ENCODE measurements at regions not wholly inside any gene's neighbourhood (a gene's known extent, or its start where the extent isn't known, plus 50 kb on each side); places are given as distances from the start of the nearest gene placed in this dataset.

DNA sequence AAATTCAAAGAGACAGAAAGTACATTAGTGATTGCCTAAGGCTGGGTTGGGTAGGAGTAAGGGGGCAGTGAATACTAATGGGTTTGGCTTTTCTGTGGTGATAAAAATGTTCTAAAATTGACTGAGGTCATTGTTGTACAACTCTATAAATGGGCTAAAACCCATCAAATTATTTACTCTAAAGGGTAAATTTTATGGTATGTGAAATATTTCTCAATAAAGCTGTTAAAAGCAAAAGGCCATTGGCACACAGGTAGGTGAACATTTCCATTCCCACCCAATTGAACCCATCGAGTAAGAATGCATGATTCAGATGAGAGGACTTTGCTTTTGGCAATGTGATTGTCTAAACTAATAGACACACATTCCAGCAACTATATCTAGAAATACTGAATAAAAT is 579.4 kb downstream of the GATA3 start:
- Histone ChIP-seq H3K27me3 (ENCODE audit: insufficient read depth, poor library complexity, severe bottlenecking) (no peaks in the 10 kb centered on the region), H3K4me3 (replicated peaks; ENCODE audit: insufficient read depth, low read length) (no peak overlapping the region), H3K27ac (replicated peaks) (no peak overlapping the region)
- DNase-seq (ENCODE audit: low read depth in 1 of 2, low spot score in 1 of 2): no peak
- no peak for TF ChIP-seq GABPA (IDR thresholded peaks at IDR 0.05; ENCODE audit: low read depth)
- TF ChIP-seq, protein P1, sequence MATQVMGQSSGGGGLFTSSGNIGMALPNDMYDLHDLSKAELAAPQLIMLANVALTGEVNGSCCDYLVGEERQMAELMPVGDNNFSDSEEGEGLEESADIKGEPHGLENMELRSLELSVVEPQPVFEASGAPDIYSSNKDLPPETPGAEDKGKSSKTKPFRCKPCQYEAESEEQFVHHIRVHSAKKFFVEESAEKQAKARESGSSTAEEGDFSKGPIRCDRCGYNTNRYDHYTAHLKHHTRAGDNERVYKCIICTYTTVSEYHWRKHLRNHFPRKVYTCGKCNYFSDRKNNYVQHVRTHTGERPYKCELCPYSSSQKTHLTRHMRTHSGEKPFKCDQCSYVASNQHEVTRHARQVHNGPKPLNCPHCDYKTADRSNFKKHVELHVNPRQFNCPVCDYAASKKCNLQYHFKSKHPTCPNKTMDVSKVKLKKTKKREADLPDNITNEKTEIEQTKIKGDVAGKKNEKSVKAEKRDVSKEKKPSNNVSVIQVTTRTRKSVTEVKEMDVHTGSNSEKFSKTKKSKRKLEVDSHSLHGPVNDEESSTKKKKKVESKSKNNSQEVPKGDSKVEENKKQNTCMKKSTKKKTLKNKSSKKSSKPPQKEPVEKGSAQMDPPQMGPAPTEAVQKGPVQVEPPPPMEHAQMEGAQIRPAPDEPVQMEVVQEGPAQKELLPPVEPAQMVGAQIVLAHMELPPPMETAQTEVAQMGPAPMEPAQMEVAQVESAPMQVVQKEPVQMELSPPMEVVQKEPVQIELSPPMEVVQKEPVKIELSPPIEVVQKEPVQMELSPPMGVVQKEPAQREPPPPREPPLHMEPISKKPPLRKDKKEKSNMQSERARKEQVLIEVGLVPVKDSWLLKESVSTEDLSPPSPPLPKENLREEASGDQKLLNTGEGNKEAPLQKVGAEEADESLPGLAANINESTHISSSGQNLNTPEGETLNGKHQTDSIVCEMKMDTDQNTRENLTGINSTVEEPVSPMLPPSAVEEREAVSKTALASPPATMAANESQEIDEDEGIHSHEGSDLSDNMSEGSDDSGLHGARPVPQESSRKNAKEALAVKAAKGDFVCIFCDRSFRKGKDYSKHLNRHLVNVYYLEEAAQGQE (IDR thresholded peaks at IDR 0.05; ENCODE audit: insufficient replicate concordance, low read depth): no peak
- TF ChIP-seq POLR2AphosphoS5 (IDR thresholded peaks at IDR 0.05; ENCODE audit: low read depth): no peak
- no peak for TF ChIP-seq SPI1 (IDR thresholded peaks at IDR 0.05; ENCODE audit: borderline replicate concordance, low read depth)
- no peak for TF ChIP-seq CTCF (IDR thresholded peaks at IDR 0.05; ENCODE audit: insufficient read depth, low read length)

GRCh38 chr10:8636371-8636770 is 581.9 kb downstream of the GATA3 start:
- H3K27ac ChIP-seq (replicated peaks): no peak overlapping the region
- no peak for DNase-seq (ENCODE audit: low read depth in 1 of 2, low spot score in 1 of 2)
- TF ChIP-seq POLR2AphosphoS5 (IDR thresholded peaks at IDR 0.05; ENCODE audit: low read depth) (no peak), SPI1 (IDR thresholded peaks at IDR 0.05; ENCODE audit: borderline replicate concordance, low read depth) (no peak), CTCF (IDR thresholded peaks at IDR 0.05; ENCODE audit: insufficient read depth, low read length) (no peak), GABPA (IDR thresholded peaks at IDR 0.05; ENCODE audit: low read depth) (no peak)
- TF ChIP-seq, protein P1 (IDR thresholded peaks at IDR 0.05; ENCODE audit: insufficient replicate concordance, low read depth): no peak
- no peaks in the 10 kb centered on the region for H3K27me3 ChIP-seq (ENCODE audit: insufficient read depth, poor library complexity, severe bottlenecking)
- H3K4me3 ChIP-seq (replicated peaks; ENCODE audit: insufficient read depth, low read length): no peak overlapping the region

DNA sequence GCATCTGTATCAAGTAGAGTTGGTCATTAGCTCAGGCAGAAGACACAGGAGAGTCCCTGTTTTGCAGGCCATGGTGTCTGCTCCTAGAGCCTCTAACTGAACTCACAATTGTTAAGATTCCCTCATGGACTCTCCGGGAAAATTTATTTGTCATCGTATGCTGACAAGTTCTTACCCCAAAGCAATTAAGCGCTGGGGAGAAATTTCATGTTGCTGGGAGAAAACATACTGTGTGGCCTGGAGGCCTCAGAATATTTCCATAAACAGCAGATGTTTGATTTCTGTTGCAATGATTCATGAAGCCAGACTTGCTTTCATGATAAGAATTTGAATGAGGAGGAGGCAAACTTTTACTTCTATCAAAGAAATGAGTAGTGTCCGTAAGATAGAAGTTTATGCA is 583.2 kb downstream of the GATA3 start:
- no peak for DNase-seq (ENCODE audit: low read depth in 1 of 2, low spot score in 1 of 2)
- Histone ChIP-seq H3K27me3 (ENCODE audit: insufficient read depth, poor library complexity, severe bottlenecking) (no peaks in the 10 kb centered on the region), H3K4me3 (replicated peaks; ENCODE audit: insufficient read depth, low read length) (no peak overlapping the region), H3K27ac (replicated peaks) (no peak overlapping the region)
- TF ChIP-seq, protein P1 (IDR thresholded peaks at IDR 0.05; ENCODE audit: insufficient replicate concordance, low read depth): no peak
- TF ChIP-seq CTCF (IDR thresholded peaks at IDR 0.05; ENCODE audit: insufficient read depth, low read length): no peak
- TF ChIP-seq SPI1 (IDR thresholded peaks at IDR 0.05; ENCODE audit: borderline replicate concordance, low read depth): no peak
- no peak for TF ChIP-seq POLR2AphosphoS5 (IDR thresholded peaks at IDR 0.05; ENCODE audit: low read depth)
- TF ChIP-seq GABPA (IDR thresholded peaks at IDR 0.05; ENCODE audit: low read depth): no peak

All from HL-60 (cell line).